HUES6 (cell line): ENCODE measurements at regions not wholly inside any gene's neighbourhood (a gene's known extent, or its start where the extent isn't known, plus 50 kb on each side); places are given as distances from the start of the nearest gene placed in this dataset.

Source experiments
- H3K27ac ChIP-seq: 2 replicates; pipeline ENCODE4 v1.7.0; 2013; ENCODE audit warnings: low read depth, mild to moderate bottlenecking, low read length, inconsistent platforms
- H3K27me3 ChIP-seq: 2 replicates; pipeline ENCODE4 v1.6.1; 2013; ENCODE audit warnings: low read length; ENCODE audit not compliant: control insufficient read depth, insufficient read depth
- H3K36me3 ChIP-seq: 2 replicates; pipeline ENCODE4 v1.6.1; 2013; ENCODE audit warnings: low read length; ENCODE audit not compliant: control insufficient read depth, insufficient read depth
- H3K4me1 ChIP-seq: 2 replicates; pipeline ENCODE4 v1.6.1; 2013; ENCODE audit warnings: low read length; ENCODE audit not compliant: control insufficient read depth, insufficient read depth
- H3K4me3 ChIP-seq: 2 replicates; pipeline ENCODE4 v1.5.1; 2013; ENCODE audit warnings: low read depth, low read length
- H3K9ac ChIP-seq: one replicate; pipeline ENCODE4 v1.6.1; 2013; ENCODE audit warnings: mild to moderate bottlenecking, low read length
- H3K9me3 ChIP-seq: 2 replicates; pipeline ENCODE4 v1.6.1; 2013; ENCODE audit warnings: low read depth, low read length; ENCODE audit not compliant: control insufficient read depth, insufficient read depth

DNA sequence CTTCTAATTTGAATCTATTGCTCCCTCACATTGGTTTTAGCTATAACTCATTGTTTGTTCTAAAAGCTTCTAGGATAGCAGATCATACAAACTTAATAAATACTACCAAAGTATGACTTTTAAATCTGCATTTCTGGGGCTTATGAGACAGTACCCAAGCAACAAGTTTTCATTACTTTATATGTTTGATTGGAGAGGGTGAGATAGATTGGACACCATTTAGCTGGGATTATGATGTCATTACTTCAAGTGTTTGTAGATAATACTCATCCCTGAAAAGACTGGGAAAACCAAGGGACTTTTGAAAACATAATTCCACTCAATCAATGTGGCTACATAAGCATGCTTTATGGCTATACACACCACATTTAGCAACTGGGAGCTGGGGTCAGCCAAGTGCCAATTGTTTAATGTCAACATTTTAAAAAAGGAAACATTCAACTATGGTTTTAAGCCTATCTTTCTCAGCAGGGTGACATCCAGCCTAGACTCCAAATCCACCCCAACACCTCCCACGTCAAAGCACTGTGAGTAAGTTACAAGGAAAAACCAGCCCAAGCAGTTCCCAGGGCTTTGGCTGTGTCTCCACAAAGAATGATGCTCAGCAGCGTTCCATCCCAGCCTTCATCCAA is 119.9 kb downstream of the ETAA1 start:
- Histone ChIP-seq H3K9me3 (no peaks in the 10 kb centered on the region), H3K4me1 (no peaks in the 10 kb centered on the region), H3K36me3 (no peaks in the 10 kb centered on the region), H3K27ac (no peak overlapping the region), H3K4me3 (no peak overlapping the region), H3K27me3 (no peaks in the 10 kb centered on the region), H3K9ac (no peak overlapping the region)

DNA sequence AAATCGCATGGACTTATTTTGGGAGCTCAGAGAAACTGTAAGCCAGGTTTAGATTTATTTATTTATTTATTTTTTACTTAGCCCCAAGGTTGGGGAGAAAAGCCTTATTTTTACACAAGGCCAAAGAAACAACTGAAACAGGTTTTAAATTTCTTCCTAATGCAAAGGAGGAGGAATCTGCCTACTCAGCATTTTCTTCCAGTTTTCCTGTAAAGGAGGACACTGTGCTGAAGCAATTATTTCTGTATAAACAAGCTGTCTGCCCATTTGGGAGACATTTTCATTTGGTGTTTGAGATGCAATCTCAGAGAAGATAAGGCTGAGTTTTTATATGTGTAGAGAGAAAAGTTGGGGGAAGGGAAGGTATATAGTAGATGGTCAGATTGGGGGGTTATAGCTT is 125.0 kb downstream of the ETAA1 start:
- no peaks in the 10 kb centered on the region for H3K9me3 ChIP-seq
- H3K27ac ChIP-seq = no peak overlapping the region
- H3K36me3 ChIP-seq = no peaks in the 10 kb centered on the region
- H3K27me3 ChIP-seq = no peaks in the 10 kb centered on the region
- H3K9ac ChIP-seq = no peak overlapping the region
- 0 out of 2 replicates have a peak, but pooled peaks cover 7% of the 10 kb centered on the region for H3K4me1 ChIP-seq
- H3K4me3 ChIP-seq = no peak overlapping the region

DNA sequence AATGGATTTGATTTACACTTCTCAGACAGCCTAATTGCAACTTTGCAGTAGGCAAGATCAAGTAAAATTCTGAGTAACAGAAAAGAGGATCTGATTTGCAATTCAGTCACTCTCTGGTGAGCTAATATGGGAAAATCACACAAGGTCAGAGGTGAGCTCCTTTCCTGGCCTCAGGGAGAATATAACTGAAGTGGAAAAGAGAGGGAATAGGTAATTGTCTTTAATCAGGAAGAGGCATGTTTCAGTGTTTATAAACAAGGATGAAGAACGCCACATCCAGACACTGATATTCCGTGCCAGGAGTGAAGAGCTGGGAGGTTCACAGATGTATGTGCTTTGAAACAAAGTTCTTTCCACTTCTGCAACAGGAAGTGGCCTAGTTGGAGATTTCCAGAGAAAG is 127.1 kb downstream of the ETAA1 start:
- H3K27me3 ChIP-seq = no peaks in the 10 kb centered on the region
- H3K27ac ChIP-seq = no peak overlapping the region

DNA sequence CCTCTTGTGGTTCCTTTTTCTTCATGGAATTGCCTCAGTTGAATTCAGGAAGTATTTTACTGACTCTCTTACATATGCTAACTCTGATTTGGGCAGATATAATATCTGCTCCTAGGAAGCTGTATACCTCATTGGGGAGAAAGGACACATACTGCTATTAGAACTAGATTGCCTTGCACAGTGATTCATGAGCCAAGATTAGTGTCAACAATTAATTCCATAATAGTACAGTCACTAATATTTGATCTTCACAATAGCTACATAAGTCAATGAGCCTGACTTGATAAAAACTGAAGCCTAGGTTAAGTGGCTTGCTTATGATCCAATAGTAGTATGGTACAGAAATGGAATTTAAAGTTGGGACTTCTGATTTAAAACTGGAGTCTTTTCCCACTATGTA is 127.6 kb downstream of the ETAA1 start:
- H3K4me1 ChIP-seq = 0 out of 2 replicates have a peak, but pooled peaks cover 7% of the 10 kb centered on the region
- no peak overlapping the region for H3K4me3 ChIP-seq
- H3K36me3 ChIP-seq = no peaks in the 10 kb centered on the region
- H3K27me3 ChIP-seq = no peaks in the 10 kb centered on the region
- H3K9me3 ChIP-seq = peaks cover 3% of the 10 kb centered on the region; the same call in 1 of the 2 replicates
- no peak overlapping the region for H3K9ac ChIP-seq
- H3K27ac ChIP-seq = no peak overlapping the region

More for the DNA sequence above, 127.1 kb downstream of the ETAA1 start:
- Histone ChIP-seq H3K4me1 (0 out of 2 replicates have a peak, but pooled peaks cover 7% of the 10 kb centered on the region), H3K9ac (no peak overlapping the region), H3K9me3 (peaks cover 3% of the 10 kb centered on the region; the same call in 1 of the 2 replicates), H3K36me3 (no peaks in the 10 kb centered on the region), H3K4me3 (no peak overlapping the region)

DNA sequence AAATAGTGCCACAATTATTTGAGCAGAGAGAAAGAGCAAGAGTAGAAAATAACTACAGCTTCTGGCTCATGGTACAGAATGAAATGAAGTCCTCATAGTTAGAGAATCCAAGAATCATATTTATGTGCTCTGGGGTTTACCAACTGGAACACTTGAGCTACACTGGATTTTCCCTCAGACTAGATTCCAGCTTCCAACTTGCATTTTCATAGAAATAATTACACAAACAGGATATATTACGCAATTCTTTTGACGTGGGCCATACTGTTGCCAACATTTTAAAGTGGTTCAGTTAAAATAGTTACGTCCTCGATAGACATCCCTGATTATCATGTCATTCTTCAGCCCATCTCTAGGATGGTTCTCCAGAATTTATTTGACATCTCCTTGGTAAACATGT is 129.2 kb downstream of the ETAA1 start:
- H3K27ac ChIP-seq = no peak overlapping the region
- no peaks in the 10 kb centered on the region for H3K36me3 ChIP-seq
- H3K4me3 ChIP-seq = no peak overlapping the region
- H3K9ac ChIP-seq = no peak overlapping the region
- H3K27me3 ChIP-seq = no peaks in the 10 kb centered on the region
- H3K4me1 ChIP-seq = 0 out of 2 replicates have a peak, but pooled peaks cover 7% of the 10 kb centered on the region
- peaks cover 3% of the 10 kb centered on the region; the same call in 1 of the 2 replicates for H3K9me3 ChIP-seq

DNA sequence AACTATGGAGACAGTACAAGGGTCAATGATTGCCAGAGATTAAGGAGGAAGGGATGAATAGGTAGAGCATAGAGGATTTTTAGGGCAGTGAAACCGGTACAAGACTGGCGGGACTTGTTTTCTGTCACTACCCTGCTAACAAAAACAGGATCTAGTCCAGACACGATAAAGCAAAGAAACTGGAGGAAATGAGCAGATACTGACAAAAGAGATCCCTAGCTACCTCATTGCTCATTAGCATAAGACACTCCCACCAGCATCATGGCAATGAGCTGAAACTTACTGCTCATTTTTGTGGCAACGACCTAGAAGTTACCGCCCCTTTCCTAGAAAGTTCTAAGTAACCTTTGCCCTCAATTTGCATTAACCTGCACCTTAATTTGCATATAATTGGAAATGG is 131.2 kb downstream of the ETAA1 start:
- Histone ChIP-seq H3K9me3 (peaks cover 3% of the 10 kb centered on the region; the same call in 1 of the 2 replicates), H3K4me3 (no peak overlapping the region), H3K27me3 (no peaks in the 10 kb centered on the region), H3K27ac (no peak overlapping the region), H3K36me3 (no peaks in the 10 kb centered on the region), H3K9ac (no peak overlapping the region), H3K4me1 (0 out of 2 replicates have a peak, but pooled peaks cover 7% of the 10 kb centered on the region)

DNA sequence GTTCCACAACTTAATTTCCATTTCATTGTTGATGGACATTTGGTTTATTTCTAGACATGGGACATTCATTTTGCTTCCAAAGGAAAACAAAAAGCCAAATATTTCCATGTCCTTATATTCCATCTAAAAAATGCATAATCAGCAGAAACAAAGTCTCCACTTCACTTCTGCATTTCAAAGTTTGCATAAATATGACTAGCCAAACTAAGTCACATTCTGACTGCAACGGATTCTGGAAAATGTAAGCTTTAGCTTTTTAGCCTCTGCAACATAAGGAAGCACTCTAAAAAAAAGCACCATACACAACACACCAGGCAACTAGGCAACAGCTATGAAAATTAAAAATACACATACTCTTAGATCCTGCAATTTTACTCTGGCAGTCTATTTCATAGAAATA is 135.3 kb downstream of the ETAA1 start:
- Histone ChIP-seq H3K9ac (no peak overlapping the region), H3K27ac (no peak overlapping the region), H3K9me3 (peaks cover 6% of the 10 kb centered on the region), H3K36me3 (no peaks in the 10 kb centered on the region), H3K4me3 (no peak overlapping the region), H3K4me1 (no peaks in the 10 kb centered on the region), H3K27me3 (no peaks in the 10 kb centered on the region)

DNA sequence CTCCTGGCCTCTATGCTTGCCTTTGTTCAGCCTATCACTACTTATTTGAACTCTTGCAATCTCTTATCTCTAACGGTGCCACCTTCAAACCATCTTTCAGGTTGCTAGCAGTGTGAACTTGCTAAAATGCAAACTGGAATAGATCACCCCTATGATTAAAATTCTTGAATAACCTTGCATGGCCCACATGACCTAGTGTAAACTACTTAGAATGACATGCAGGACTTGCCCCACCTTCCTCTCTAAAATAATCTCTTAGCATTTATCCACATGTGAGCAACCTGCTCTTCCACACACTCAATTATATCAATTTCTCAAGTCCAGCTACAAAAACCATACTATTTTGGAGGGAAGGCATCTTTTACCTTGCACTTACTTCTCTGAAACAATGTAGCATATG is 137.6 kb downstream of the ETAA1 start:
- H3K9ac ChIP-seq = no peak overlapping the region
- no peaks in the 10 kb centered on the region for H3K4me1 ChIP-seq
- no peak overlapping the region for H3K4me3 ChIP-seq
- no peaks in the 10 kb centered on the region for H3K36me3 ChIP-seq
- H3K9me3 ChIP-seq = peaks cover 11% of the 10 kb centered on the region; the same call in 1 of the 2 replicates
- H3K27me3 ChIP-seq = no peaks in the 10 kb centered on the region
- no peak overlapping the region for H3K27ac ChIP-seq

DNA sequence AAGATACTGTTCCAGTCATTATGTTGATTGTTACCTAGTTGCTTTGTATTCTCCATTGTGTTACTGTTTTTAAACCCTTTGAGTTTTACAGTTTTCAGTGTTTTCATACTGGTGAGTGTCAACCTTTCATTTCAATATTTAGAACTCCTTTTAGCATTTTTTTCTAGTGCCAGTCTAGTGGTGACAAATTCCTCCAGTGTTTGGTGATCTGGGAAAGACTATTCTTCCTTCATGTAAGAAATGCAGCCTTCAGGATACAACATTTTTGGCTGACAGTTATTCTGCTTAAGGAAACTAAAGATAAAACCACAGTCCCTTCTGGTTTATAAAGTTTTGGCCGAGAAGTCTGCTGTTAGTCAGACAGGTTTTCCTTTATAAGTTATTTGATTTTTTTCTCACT is 143.8 kb downstream of the ETAA1 start:
- Histone ChIP-seq H3K36me3 (no peaks in the 10 kb centered on the region), H3K27ac (no peak overlapping the region), H3K9ac (no peak overlapping the region), H3K4me3 (no peak overlapping the region), H3K9me3 (peaks cover 20% of the 10 kb centered on the region), H3K4me1 (no peaks in the 10 kb centered on the region), H3K27me3 (no peaks in the 10 kb centered on the region)

DNA sequence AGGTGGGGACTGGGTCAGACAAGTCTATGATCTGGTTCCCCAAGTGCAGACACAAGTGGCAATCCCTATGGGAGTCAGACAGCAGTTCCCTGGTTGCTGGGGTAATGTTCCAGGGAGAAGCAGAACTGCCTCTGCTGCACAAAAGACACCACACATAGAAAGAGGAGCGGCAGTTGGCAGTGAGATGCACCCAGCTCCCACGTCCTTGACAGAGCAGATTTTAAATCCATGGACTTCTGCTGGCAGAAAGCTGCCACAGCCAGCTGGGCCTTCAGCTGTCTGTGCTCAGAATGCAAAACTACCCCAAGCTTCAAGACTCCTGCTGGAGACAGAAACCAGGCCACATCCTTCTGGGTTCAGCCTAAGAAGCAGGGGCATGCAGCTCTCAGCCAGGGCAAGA is 147.2 kb downstream of the ETAA1 start:
- H3K4me1 ChIP-seq = peaks cover 11% of the 10 kb centered on the region
- H3K4me3 ChIP-seq = no peak overlapping the region
- no peak overlapping the region for H3K9ac ChIP-seq
- H3K27me3 ChIP-seq = no peaks in the 10 kb centered on the region
- H3K9me3 ChIP-seq = peaks cover 15% of the 10 kb centered on the region
- H3K36me3 ChIP-seq = no peaks in the 10 kb centered on the region
- no peak overlapping the region for H3K27ac ChIP-seq

DNA sequence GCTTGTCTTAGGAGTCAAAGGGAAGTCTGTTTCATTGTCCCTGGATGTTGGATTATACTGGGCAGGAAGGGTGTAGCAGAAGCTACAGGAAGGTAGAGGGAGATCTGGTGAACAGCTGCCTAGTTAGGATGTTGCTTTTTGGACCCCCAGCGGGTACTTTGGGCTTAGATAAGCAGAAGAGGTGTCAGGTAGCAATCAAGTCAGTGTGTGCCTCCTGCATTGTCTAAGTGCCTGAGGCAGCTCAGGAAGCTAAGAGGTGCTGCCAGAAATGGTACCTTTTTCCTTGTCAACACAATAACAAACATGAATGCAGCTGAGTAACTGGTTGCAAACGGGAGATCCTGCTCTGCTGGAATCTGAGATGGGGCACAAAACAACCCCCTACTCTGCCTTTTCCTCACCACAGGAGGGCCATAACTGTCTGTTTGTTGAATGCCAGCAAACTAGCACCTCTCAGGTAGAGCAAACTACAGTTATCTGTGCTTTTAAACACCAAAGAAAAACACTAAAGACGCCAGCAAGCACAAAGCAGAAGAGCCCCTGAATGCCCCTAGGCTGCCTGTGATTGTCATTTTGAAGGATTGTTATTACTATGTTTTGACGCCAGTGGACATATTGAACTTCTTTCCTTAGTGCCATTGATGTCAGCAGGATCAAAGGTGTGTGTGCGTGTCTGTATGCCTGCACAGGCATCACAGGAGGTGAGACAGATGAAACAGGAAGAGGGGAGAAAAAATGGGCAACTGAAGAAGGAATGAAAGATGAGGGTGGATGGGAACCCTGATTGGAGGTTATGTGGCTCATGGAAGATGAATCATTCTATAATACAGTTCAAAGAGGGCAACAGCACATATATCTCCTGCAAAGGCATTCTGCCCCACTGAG is 151.4 kb downstream of the ETAA1 start:
- peaks cover 11% of the 10 kb centered on the region for H3K4me1 ChIP-seq
- peaks cover 15% of the 10 kb centered on the region for H3K9me3 ChIP-seq
- H3K27me3 ChIP-seq = no peaks in the 10 kb centered on the region
- no peak overlapping the region for H3K9ac ChIP-seq
- H3K27ac ChIP-seq = no peak overlapping the region
- H3K4me3 ChIP-seq = no peak overlapping the region
- H3K36me3 ChIP-seq = no peaks in the 10 kb centered on the region
